ENCODE measurements at regions not wholly inside any gene's neighbourhood (a gene's known extent, or its start where the extent isn't known, plus 50 kb on each side); places are given as distances from the start of the nearest gene placed in this dataset.
"Not testable (repeated sequence)": the region's sequence is repeated elsewhere in the genome, so short reads cannot be mapped to it uniquely, and the experiment has no call there.

GRCh38 chr15:44899775-44900174 is 56.7 kb upstream of the TERB2 start:
- H3K27ac ChIP-seq (ENCODE audit: low read length); intact Hi-C loops (cut with micrococcal nuclease; ENCODE audit: unreplicated experiment); BruUV-seq (replicated peaks); H3K36me3 ChIP-seq (ENCODE audit: control insufficient read depth, insufficient read depth, low read length); H3K4me3 ChIP-seq (ENCODE audit: low read depth in 2 of 2, low read length in 2 of 2); POLR2A ChIA-PET; DNase-seq (ENCODE audit: low read depth, low spot score); H3K9me3 ChIP-seq (ENCODE audit: control insufficient read depth, insufficient read depth, low read depth, low read length); H3K4me1 ChIP-seq (ENCODE audit: control insufficient read depth, insufficient read depth, low read length); in situ Hi-C loops (cut with HindIII; ENCODE audit: low pct_unique_long_range_greater_than_20kb, low sequenced_read_pairs); H3K27me3 ChIP-seq (ENCODE audit: control insufficient read depth, insufficient read depth, low read length); CTCF ChIA-PET; ATAC-seq: not testable (repeated sequence)

- ATAC-seq; BruUV-seq (replicated peaks); in situ Hi-C loops (cut with HindIII; ENCODE audit: low pct_unique_long_range_greater_than_20kb, low sequenced_read_pairs); intact Hi-C loops (cut with micrococcal nuclease; ENCODE audit: unreplicated experiment); H3K36me3 ChIP-seq (ENCODE audit: control insufficient read depth, insufficient read depth, low read length); H3K4me1 ChIP-seq (ENCODE audit: control insufficient read depth, insufficient read depth, low read length); H3K4me3 ChIP-seq (ENCODE audit: low read depth in 2 of 2, low read length in 2 of 2); H3K27ac ChIP-seq (ENCODE audit: low read length); DNase-seq (ENCODE audit: low read depth, low spot score); H3K9me3 ChIP-seq (ENCODE audit: control insufficient read depth, insufficient read depth, low read depth, low read length); CTCF ChIA-PET; POLR2A ChIA-PET; H3K27me3 ChIP-seq (ENCODE audit: control insufficient read depth, insufficient read depth, low read length): not testable (repeated sequence)
Observed at GRCh38 chr15:44900796-44901195, 55.7 kb upstream of the TERB2 start.

GRCh38 chr15:44903281-44903680 is 53.2 kb upstream of the TERB2 start:
- H3K4me3 ChIP-seq (ENCODE audit: low read depth in 2 of 2, low read length in 2 of 2); H3K27ac ChIP-seq (ENCODE audit: low read length); ATAC-seq; H3K27me3 ChIP-seq (ENCODE audit: control insufficient read depth, insufficient read depth, low read length); CTCF ChIA-PET; DNase-seq (ENCODE audit: low read depth, low spot score); H3K36me3 ChIP-seq (ENCODE audit: control insufficient read depth, insufficient read depth, low read length); H3K9me3 ChIP-seq (ENCODE audit: control insufficient read depth, insufficient read depth, low read depth, low read length); H3K4me1 ChIP-seq (ENCODE audit: control insufficient read depth, insufficient read depth, low read length); BruUV-seq (replicated peaks); in situ Hi-C loops (cut with HindIII; ENCODE audit: low pct_unique_long_range_greater_than_20kb, low sequenced_read_pairs); intact Hi-C loops (cut with micrococcal nuclease; ENCODE audit: unreplicated experiment): not testable (repeated sequence)
- POLR2A ChIA-PET, result interaction anchor here (0.6 kb wide), 1 partner anchor 244 kb away, joined by 3 read pairs; no protein-coding TSS in a partner anchor

GRCh38 chr15:44904651-44905340 is 51.7 kb upstream of the TERB2 start:
- DNase-seq (ENCODE audit: low read depth, low spot score); H3K36me3 ChIP-seq (ENCODE audit: control insufficient read depth, insufficient read depth, low read length); H3K27me3 ChIP-seq (ENCODE audit: control insufficient read depth, insufficient read depth, low read length); H3K9me3 ChIP-seq (ENCODE audit: control insufficient read depth, insufficient read depth, low read depth, low read length); intact Hi-C loops (cut with micrococcal nuclease; ENCODE audit: unreplicated experiment); H3K4me3 ChIP-seq (ENCODE audit: low read depth in 2 of 2, low read length in 2 of 2); ATAC-seq; BruUV-seq (replicated peaks); H3K4me1 ChIP-seq (ENCODE audit: control insufficient read depth, insufficient read depth, low read length); POLR2A ChIA-PET; H3K27ac ChIP-seq (ENCODE audit: low read length); in situ Hi-C loops (cut with HindIII; ENCODE audit: low pct_unique_long_range_greater_than_20kb, low sequenced_read_pairs); CTCF ChIA-PET: not testable (repeated sequence)
